Prostate gland (tissue), 2 donors: ENCODE measurements at regions not wholly inside any gene's neighbourhood (a gene's known extent, or its start where the extent isn't known, plus 50 kb on each side); places are given as distances from the start of the nearest gene placed in this dataset.

Experiments
- POLR2A ChIP-seq: fragments of 450-650 bp; IDR thresholded peaks from one replicate; pipeline ENCODE4 v1.6.1; 2016; ENCODE audit warnings: antibody characterized with exemption, mild to moderate bottlenecking
- TF ChIP-seq, protein P1 (sequence below), 4 experiments: fragments of 200-600 bp in 2 of 4; fragments of 450-650 bp in 2 of 4; sonication (generic) in 2 of 4; IDR thresholded peaks; 1 replicate in 3 of 4; 2 replicates in 1 of 4; pipeline ENCODE4 v1.5.1; 2016 to 2019; ENCODE audit warnings: antibody characterized with exemption in 4 of 4, mild to moderate bottlenecking in 2 of 4, moderate library complexity in 2 of 4

DNA sequence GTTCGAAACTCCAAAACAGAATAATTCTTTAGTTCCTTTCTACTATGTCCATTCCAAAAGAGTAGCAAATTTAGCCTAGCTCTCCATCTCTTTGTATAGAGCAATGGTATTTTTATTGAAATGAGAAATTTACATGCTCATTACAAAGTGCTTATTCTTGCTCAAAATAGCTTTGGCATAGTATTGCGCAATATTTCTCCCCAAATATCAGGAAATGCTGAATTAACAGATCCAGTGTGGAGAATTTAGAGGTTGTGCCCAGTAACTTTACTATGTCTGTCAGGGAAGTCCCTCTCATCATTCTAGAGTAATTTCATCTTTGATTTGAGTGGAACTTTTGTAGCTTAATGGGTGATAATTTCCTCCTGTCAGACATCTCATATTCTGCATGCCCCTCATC, 425.9 kb upstream of the PIK3C3 start:
- TF ChIP-seq, protein P1, sequence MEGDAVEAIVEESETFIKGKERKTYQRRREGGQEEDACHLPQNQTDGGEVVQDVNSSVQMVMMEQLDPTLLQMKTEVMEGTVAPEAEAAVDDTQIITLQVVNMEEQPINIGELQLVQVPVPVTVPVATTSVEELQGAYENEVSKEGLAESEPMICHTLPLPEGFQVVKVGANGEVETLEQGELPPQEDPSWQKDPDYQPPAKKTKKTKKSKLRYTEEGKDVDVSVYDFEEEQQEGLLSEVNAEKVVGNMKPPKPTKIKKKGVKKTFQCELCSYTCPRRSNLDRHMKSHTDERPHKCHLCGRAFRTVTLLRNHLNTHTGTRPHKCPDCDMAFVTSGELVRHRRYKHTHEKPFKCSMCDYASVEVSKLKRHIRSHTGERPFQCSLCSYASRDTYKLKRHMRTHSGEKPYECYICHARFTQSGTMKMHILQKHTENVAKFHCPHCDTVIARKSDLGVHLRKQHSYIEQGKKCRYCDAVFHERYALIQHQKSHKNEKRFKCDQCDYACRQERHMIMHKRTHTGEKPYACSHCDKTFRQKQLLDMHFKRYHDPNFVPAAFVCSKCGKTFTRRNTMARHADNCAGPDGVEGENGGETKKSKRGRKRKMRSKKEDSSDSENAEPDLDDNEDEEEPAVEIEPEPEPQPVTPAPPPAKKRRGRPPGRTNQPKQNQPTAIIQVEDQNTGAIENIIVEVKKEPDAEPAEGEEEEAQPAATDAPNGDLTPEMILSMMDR (IDR thresholded peaks at IDR 0.05), result no peak
- no peak for TF ChIP-seq POLR2A
